Umbilical cord (tissue), 1 donor: ENCODE measurements at regions not wholly inside any gene's neighbourhood (a gene's known extent, or its start where the extent isn't known, plus 50 kb on each side); places are given as distances from the start of the nearest gene placed in this dataset.
A peak's percentile ranks its signal among the peaks of the same experiment; 100 is the strongest.

ENCODE experiments used
- DNase-seq: peaks from one replicate; pipeline ENCODE4 v3.0.0-alpha.2; 2015; ENCODE audit warnings: low spot score

- no peak for DNase-seq
These were observed 610.8 kb downstream of the RAB28 start for GRCh38 chr4:12873351-12873750.

DNA sequence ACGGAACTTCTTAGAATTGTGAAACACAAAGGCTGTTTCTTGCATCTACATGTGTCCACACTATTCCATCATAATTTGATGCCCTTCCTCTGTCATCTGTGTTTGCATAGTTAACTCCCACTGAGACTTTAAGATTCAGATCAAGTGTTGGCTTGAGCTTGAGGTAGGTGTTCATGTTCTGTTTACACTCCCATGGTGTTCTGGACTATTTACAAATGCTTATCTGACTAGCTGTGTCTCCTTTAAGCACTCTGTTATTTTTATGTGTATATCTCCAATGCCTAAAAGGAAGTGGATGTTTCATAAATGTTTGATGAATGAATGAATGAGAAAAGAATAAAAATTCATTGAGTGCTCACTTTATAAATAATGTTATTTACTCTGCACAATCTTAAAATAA is 622.7 kb downstream of the RAB28 start:
- no peak for DNase-seq

DNA sequence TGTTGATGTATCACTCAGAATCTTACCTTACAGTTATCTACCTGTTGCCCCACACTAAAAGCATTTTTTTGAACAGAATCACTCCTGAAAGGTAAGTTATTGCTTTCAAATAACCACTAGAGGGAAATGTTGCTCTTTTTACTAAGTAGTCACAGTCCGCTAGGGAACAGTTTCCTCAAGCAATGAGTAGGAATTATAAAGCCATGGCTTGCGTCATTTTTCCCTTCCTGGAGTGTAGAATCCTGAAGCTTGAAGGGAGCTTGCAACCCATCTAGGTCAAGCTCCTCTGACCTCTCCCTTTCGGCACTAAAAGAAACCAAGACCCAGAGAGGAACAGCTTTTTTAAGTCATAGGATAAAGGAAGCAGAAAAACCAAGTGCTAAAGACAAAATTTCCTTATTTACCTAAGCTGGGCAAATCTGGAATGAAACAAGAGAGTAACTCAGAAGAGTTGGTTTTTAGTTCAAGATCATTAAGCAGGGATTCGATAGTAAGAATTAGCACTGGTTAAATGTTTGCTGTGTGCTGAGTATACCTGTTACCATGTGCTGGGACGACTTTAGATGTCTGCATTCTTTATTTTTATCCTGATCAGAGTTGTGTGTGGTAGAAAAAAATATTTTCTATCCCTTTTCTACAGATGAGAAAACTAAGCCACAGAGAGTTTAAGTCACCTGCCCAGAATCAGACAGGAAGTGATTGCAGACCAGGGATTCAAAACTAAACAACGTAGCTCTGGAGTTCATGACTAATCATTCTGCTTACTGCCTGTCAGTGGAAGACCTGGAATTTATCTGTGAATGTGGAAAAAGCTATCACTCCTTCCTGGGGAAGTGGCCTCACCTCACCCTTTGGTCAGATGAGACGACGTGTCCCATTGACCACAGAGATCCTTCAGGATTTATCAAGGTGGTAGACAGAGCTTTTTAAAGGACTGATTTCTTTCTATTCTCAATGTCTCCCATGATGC is 631.5 kb downstream of the RAB28 start:
- peak; percentile 77 for DNase-seq

GRCh38 chr4:12846368-12846767 is 637.8 kb downstream of the RAB28 start:
- no peak for DNase-seq

- no peak for DNase-seq
These were observed 640.0 kb downstream of the RAB28 start for GRCh38 chr4:12844141-12844540.

- no peak for DNase-seq
These were observed 656.2 kb downstream of the RAB28 start for GRCh38 chr4:12827966-12828365.

DNA sequence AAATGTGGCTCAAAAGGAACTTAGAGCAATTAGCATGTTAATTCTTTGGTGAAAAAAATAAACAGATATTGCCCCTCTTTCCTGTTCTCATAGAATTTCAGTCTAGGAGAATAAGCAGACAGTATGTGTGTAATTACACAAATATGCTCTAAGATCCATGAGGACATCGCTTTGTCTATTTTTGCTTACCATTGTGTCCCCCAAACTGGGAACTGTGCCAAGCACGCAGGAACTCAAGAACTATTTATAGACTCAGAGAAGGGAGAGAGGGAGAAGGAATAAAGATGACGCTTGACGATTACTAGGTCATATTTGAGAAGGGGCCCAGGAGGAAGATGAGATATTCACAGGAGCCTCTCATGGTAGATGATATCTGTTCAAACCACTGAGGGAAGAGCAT is 692.6 kb downstream of the RAB28 start:
- DNase-seq = no peak

DNA sequence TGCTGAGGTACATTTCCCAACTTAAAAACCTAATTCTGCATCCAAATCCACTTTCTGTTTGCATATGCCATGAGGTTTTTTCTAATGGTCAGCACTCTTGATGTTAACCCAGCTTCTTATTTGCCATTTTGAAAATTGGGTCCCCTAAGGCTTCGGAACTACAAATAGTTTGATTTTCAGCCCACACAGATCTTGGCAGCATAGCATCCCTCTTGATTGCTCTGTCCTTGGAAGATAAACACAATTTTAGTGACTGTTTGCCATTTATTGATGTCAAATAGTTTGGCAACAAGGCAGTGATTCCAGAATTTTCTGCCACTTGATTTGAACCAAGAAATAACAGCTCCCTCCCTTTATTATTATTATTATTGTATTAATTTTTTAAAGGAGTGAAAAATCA is 696.9 kb downstream of the RAB28 start:
- DNase-seq = no peak

- DNase-seq = no peak
These were observed 705.4 kb downstream of the RAB28 start for GRCh38 chr4:12778706-12779105.

GRCh38 chr4:12778191-12778590 is 705.9 kb downstream of the RAB28 start:
- no peak for DNase-seq

DNA sequence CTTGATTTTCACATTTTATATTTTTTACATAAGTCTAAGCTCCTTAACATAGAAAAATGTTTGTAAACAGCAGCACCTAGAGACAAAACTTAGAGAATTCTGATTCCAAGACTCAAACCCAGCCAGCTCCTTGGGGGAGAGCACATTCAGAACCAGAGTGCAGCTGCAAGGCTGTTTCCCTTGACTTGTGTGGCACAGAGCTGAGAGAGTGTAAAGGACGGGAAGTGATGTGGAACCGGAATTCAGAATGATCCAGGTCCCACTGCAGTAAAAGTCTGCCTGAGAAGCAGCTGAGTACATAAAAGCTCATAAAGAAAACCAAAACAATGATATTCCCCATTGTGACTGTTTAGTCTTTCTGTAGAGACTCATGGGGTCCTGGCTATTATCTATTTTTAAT is 713.8 kb downstream of the RAB28 start:
- DNase-seq = no peak

- no peak for DNase-seq
These were observed 722.4 kb downstream of the RAB28 start for GRCh38 chr4:12761694-12762093.

DNA sequence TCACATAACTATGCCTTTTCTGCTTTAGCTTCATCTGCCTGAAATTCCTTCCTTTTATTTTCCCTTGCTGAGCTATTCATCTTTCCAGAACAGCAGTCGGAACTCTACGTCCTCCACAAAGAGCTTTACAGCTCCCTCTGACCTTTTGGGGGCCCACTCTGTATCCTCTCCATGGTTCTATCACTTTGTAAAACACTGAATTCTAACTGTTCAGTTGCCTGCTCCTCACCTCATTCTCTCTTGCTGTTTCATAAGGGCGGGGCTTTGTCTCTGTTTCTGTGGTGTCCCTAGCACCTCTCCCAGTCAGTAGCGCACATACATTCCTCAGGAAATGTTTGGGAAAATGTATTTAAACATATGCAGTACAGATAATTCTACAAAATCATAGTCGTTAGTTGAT is 737.0 kb downstream of the RAB28 start:
- no peak for DNase-seq

DNA sequence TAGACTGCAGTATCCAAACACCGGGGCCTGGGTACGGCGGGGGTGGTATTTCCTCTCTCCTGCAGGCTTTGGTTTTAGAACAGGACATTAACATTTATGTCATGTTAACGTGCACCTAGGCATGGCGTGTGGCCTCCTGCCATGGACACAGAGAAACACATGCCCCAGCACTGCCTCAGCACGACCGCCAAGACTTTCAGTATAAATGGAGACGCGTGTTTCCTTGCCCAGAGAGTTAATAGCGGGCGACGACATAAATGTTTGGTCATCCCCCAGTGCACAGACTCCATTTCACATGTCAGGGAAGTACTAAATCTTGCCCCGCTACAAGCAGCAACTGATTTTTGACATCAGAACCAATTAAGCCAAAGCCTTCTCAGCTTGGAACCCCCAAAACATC is 737.9 kb downstream of the RAB28 start:
- DNase-seq = no peak

DNA sequence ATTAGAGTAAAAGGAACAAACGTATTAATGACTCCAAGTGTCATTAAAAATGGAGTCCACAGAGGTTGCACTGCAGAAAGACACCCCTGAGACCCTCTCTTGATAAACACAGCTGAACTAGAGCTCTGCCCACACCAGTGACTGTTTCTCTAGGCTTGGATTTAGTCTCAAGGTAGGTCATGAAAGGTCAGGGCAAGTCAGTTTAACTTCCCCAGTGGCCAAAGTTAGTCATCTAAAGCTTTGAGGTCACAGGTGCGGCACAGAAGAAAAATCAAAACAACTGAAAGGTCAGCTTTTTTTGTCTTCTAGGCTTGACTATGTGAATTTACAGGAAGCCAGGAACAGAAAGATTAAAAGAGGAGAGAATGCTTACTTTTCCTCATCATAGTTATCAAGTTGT is 749.6 kb downstream of the RAB28 start:
- no peak for DNase-seq

DNA sequence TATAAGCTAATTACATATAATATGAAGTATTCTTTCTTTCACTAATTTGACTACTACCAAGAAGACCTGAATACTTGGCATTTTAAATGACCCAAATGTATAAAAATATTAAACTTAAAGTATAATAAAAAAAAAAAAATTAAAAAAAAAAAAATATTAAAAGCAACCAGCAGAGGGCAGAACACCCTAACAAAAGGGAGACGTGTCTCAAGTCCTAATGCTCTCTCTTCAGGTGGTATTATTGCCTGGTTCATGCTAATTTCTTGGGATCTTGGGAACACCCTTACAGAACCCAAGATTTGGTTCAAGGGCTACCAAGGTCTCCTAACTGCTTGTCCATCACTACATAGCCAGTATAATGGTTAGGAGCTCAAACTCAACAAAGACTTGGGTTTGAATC is 754.8 kb downstream of the RAB28 start:
- DNase-seq = peak; percentile 13

GRCh38 chr4:12724510-12724909 is 759.6 kb downstream of the RAB28 start:
- peak; percentile 43 for DNase-seq

GRCh38 chr4:12723849-12724447 is 760.2 kb downstream of the RAB28 start:
- peak; percentile 58 for DNase-seq

DNA sequence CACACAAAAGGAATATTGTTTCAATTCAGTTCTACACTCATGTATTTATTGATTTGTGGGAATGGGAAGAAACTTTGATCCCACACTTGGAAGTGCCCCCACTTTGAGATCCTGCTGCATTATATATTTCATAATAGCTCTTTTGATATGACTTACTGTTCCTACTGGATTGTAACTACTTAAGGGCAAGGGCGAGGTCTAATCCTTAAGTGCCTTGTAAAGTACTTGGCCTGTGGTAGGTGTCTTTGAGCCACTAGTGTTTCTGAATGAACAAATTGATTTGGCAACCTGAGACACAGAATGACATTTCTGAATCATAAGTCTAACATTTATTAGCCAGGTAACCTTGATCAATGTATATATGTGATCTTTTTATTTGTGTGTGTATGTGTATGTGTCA is 767.2 kb downstream of the RAB28 start:
- no peak for DNase-seq

DNA sequence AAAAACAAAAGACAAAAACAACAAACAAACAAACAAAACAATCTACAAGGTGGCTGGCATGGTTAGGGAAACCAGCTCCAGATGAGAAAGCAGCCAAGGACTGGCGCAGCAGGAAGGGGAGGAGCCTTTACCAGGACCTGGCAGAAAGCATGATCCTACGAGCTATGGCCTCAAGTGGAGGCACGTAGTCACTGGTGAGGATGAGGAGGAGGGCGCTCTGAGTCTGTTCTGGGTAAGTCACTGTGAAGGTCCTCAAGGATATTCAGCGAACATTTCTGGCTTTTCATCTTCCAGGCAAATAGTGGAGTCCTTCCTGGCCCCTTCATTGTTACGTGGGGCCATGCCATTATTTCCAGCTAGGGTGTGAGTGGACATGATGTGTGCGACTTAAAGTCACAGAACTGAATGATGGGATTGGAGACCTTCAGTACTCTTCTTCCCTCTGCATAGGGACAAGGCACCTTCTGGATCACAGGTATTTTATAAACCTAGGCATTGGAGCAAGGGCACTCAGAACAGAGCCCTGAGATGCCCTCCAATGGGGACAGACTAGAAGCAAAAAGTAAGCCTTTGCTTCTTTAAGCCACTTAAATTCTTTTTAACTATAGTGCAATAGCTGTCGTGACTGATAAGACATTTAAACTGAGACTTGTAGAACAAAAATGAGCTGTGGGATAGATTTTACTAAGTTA is 771.3 kb downstream of the RAB28 start:
- no peak for DNase-seq

GRCh38 chr4:12707381-12708175 is 776.6 kb downstream of the RAB28 start:
- no peak for DNase-seq

GRCh38 chr4:12703036-12703435 is 781.1 kb downstream of the RAB28 start:
- DNase-seq = no peak
